HCT116 (cell line): ENCODE measurements at regions not wholly inside any gene's neighbourhood (a gene's known extent, or its start where the extent isn't known, plus 50 kb on each side); places are given as distances from the start of the nearest gene placed in this dataset.

Experiments
- ATAC-seq: fragments of 200-7000 bp; cut with Tn5 transposase; 2 replicates; pipeline ENCODE4 v1.9.1; 2020; ENCODE audit warnings: mild to moderate bottlenecking, moderate library complexity
- BruUV-seq: library from RNA; stranded (reverse); fragments of 400-500 nt; replicated peaks from 2 replicates; lab custom pipeline; 2021; lab: Mats Ljungman, UMichigan
- CTCF ChIA-PET: fragments of 300-600 bp; sonication (Branson Sonifier 250); formaldehyde crosslinking; loops from one replicate; lab custom pipeline; 2021; ENCODE audit warnings: antibody characterized with exemption; lab: Charles Lee
- POLR2A ChIA-PET: fragments of 300-600, 350-600 bp; sonication (Branson Sonifier 250); formaldehyde crosslinking; loops from one replicate; lab custom pipeline; 2021; ENCODE audit warnings: antibody characterized with exemption; lab: Charles Lee
- RAD21 ChIA-PET, 2 experiments: fragments of 300-600 bp; sonication (Branson Sonifier 250); formaldehyde crosslinking; loops; one replicate each; lab custom pipeline; 2023; ENCODE audit warnings: low total read pairs in 2 of 2; ENCODE audit not compliant: uncharacterized antibody in 2 of 2, unreplicated experiment in 2 of 2, low non-redundant PET in 1 of 2; lab: Charles Lee
- DNase-seq: peaks from one replicate; pipeline ENCODE4 v3.0.0-alpha.2; 2010; ENCODE audit warnings: low read depth, low spot score
- H2AFZ ChIP-seq: fragments of 200-600 bp; shearing (Covaris generic), sonication (generic); 2 replicates; pipeline ENCODE4 v1.6.1; 2017; ENCODE audit warnings: low read depth, mixed run types, mixed read lengths, antibody characterized with exemption, low read length; ENCODE audit not compliant: poor library complexity, severe bottlenecking
- H3K27ac ChIP-seq: 2 replicates; pipeline ENCODE4 v1.5.1; 2012; ENCODE audit warnings: low read depth, low read length
- H3K27me3 ChIP-seq: fragments of 200-600 bp; sonication (generic); 2 replicates; pipeline ENCODE4 v1.6.1; 2016; ENCODE audit warnings: mixed run types, low read length, mixed read lengths; ENCODE audit not compliant: insufficient read depth
- H3K36me3 ChIP-seq, 2 experiments: fragments of 200-500 bp in 1 of 2; fragments of 200-600 bp in 1 of 2; sonication (Bioruptor generic) in 1 of 2; sonication (generic) in 1 of 2; 2 replicates each; pipeline versions ENCODE4 v1.5.1 to v1.6.1; 2014 to 2016; ENCODE audit warnings: low read length in 2 of 2, inconsistent platforms in 1 of 2, mixed read lengths in 1 of 2, mixed run types in 1 of 2; ENCODE audit not compliant: insufficient read depth in 2 of 2, control insufficient read depth in 1 of 2
- H3K4me1 ChIP-seq, 2 experiments: fragments of 200-600 bp in 1 of 2; sonication (generic) in 1 of 2; 2 replicates each; pipeline versions ENCODE4 v1.5.1 to v1.6.1; 2012 to 2017; ENCODE audit warnings: low read length in 2 of 2, inconsistent platforms in 1 of 2, mild to moderate bottlenecking in 1 of 2, mixed read lengths in 1 of 2, mixed run types in 1 of 2, moderate library complexity in 1 of 2; ENCODE audit not compliant: insufficient read depth in 2 of 2, control insufficient read depth in 1 of 2
- H3K4me2 ChIP-seq: fragments of 200-600 bp; sonication (generic); 2 replicates; pipeline ENCODE4 v1.6.1; 2017; ENCODE audit warnings: mixed run types, low read length, mixed read lengths
- H3K4me3 ChIP-seq, 2 experiments: fragments of 200-600 bp in 1 of 2; sonication (generic) in 1 of 2; replicated peaks in 1 of 2; 2 replicates each; pipeline ENCODE4 v1.5.1; 2011 to 2016; ENCODE audit warnings: low read length in 2 of 2, control low read depth in 1 of 2, low read depth in 1 of 2, mild to moderate bottlenecking in 1 of 2, mixed read lengths in 1 of 2, mixed run types in 1 of 2
- H3K79me2 ChIP-seq: fragments of 200-600 bp; sonication (generic); 2 replicates; pipeline ENCODE4 v1.6.1; 2017; ENCODE audit warnings: mild to moderate bottlenecking, mixed run types, low read length, moderate library complexity, mixed read lengths; ENCODE audit not compliant: insufficient read depth
- H3K9ac ChIP-seq: fragments of 200-600 bp; sonication (generic); 2 replicates; pipeline ENCODE4 v1.6.1; 2016; ENCODE audit warnings: low read length, mixed read lengths
- H3K9me2 ChIP-seq: fragments of 200-600 bp; sonication (generic), shearing (Covaris generic); 2 replicates; pipeline ENCODE4 v1.6.1; 2017; ENCODE audit warnings: mixed run types, mild to moderate bottlenecking, moderate library complexity; ENCODE audit not compliant: insufficient read depth
- H3K9me3 ChIP-seq, 2 experiments: fragments of 200-500 bp in 1 of 2; fragments of 200-600 bp in 1 of 2; sonication (Bioruptor generic) in 1 of 2; sonication (generic) in 1 of 2; 2 replicates each; pipeline ENCODE4 v1.6.1; 2014 to 2017; ENCODE audit warnings: low read length in 2 of 2, mixed read lengths in 2 of 2, inconsistent platforms in 1 of 2, low read depth in 1 of 2, mild to moderate bottlenecking in 1 of 2, mixed run types in 1 of 2, moderate library complexity in 1 of 2; ENCODE audit not compliant: control insufficient read depth in 1 of 2, insufficient read depth in 1 of 2
- H4K20me1 ChIP-seq: fragments of 200-600 bp; sonication (generic), shearing (Covaris generic); 2 replicates; pipeline ENCODE4 v1.6.1; 2017; ENCODE audit warnings: mixed run types, mild to moderate bottlenecking, moderate library complexity; ENCODE audit not compliant: insufficient read depth
- CBX3 ChIP-seq: IDR thresholded peaks from 2 replicates; pipeline ENCODE4 v1.6.1; 2012; ENCODE audit warnings: low read depth
- EGR1 ChIP-seq: IDR thresholded peaks from 2 replicates; pipeline ENCODE4 v1.6.1; 2012; ENCODE audit warnings: low read depth
- ELF1 ChIP-seq: IDR thresholded peaks from 2 replicates; pipeline ENCODE4 v1.6.1; 2012; ENCODE audit warnings: low read depth, borderline replicate concordance
- EZH2 ChIP-seq: fragments of 200-600 bp; sonication (generic); IDR thresholded peaks from 2 replicates; pipeline ENCODE4 v1.6.1; 2017; ENCODE audit warnings: antibody characterized with exemption, mixed run types
- EZH2phosphoT487 ChIP-seq: fragments of 200-600 bp; IDR thresholded peaks from 2 replicates; pipeline ENCODE4 v1.6.1; 2018; ENCODE audit warnings: antibody characterized with exemption, borderline replicate concordance
- JUND ChIP-seq: IDR thresholded peaks from 2 replicates; pipeline ENCODE4 v1.6.1; 2012
- MAX ChIP-seq: IDR thresholded peaks from 2 replicates; pipeline ENCODE4 v1.6.1; 2012
- POLR2A ChIP-seq: IDR thresholded peaks from 2 replicates; pipeline ENCODE4 v1.7.0; 2011; ENCODE audit warnings: borderline replicate concordance; ENCODE audit not compliant: insufficient read depth, insufficient read length; ENCODE audit errors: extremely low read depth
- POLR2AphosphoS5 ChIP-seq: IDR thresholded peaks from 2 replicates; pipeline ENCODE4 v1.6.1; 2011; ENCODE audit warnings: mild to moderate bottlenecking, low read depth, low read length, moderate library complexity
- RAD21 ChIP-seq: IDR thresholded peaks from 2 replicates; pipeline ENCODE4 v1.6.1; 2012; ENCODE audit warnings: low read depth, mild to moderate bottlenecking
- REST ChIP-seq: IDR thresholded peaks from 2 replicates; pipeline ENCODE4 v1.6.1; 2012; ENCODE audit warnings: low read depth
- SIN3A ChIP-seq: IDR thresholded peaks from 2 replicates; pipeline ENCODE4 v1.6.1; 2012; ENCODE audit warnings: low read depth
- SRF ChIP-seq: IDR thresholded peaks from 2 replicates; pipeline ENCODE4 v1.6.1; 2012; ENCODE audit warnings: low read depth
- TCF7L2 ChIP-seq: IDR thresholded peaks from 2 replicates; pipeline ENCODE4 v1.7.0; 2011; ENCODE audit warnings: borderline replicate concordance, inconsistent platforms; ENCODE audit not compliant: insufficient read depth, insufficient read length; ENCODE audit errors: extremely low read depth
- YY1 ChIP-seq: IDR thresholded peaks from 2 replicates; pipeline ENCODE4 v1.6.1; 2011; ENCODE audit warnings: low read length, low read depth, moderate library complexity, mild to moderate bottlenecking; ENCODE audit not compliant: insufficient replicate concordance; ENCODE audit errors: extremely low read depth
- ZFX ChIP-seq: fragments of 450-650 bp; IDR thresholded peaks from 2 replicates; pipeline ENCODE4 v1.6.1; 2017
- ZNF274 ChIP-seq: fragments of 200-500 bp; sonication (Bioruptor generic); IDR thresholded peaks from 2 replicates; pipeline ENCODE4 v1.6.1; 2014; ENCODE audit warnings: mild to moderate bottlenecking, low read depth, low read length, inconsistent platforms
- intact Hi-C: fragments of 100-400 bp; cut with micrococcal nuclease; formaldehyde crosslinking; loops from 2 replicates; pipeline ENCODE4 v1.10.0; 2022
- TF ChIP-seq, protein P1 (sequence below): IDR thresholded peaks from 2 replicates; pipeline ENCODE4 v1.6.1; 2012

DNA sequence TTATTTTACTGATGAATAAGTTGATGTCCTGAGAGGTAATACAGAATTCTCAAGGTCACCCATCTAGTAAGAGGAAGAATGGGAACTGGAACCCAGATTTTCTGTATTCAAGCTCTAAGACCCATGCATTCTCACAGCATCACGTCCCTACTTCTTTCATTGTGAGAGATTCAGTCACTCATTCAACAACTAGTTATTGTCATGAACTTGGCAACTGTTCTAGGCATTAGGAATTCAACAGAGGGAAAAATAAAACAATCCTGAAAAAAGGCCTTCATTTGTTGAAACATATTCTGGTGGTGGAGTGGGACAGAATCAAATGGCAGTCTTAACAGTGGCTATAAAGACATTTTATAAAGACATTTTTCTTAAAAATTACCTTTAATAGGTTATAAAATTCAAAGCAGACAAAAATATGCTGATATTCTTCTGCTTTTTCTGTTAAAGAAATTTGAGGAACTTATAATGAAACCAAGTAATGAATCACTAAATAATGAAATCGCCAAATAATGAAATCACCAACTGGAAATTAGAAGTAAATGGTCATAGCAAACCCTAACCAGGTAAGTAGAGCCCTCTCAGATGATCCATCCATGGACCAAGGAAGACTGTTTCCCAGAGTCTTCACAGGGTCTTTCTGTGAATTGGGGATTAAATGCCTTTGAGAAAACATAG is 136.5 kb upstream of the DPYD start:
- no TSS peak for BruUV-seq
- ATAC-seq (no peak), DNase-seq (no peak)
- H2AFZ ChIP-seq = no peak overlapping the region
- H3K9ac ChIP-seq = no peak overlapping the region
- TF ChIP-seq ELF1 = no peak
- no peak for TF ChIP-seq EZH2
- TF ChIP-seq, protein P1, sequence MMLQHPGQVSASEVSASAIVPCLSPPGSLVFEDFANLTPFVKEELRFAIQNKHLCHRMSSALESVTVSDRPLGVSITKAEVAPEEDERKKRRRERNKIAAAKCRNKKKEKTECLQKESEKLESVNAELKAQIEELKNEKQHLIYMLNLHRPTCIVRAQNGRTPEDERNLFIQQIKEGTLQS = no peak
- no peak for TF ChIP-seq SRF
- TF ChIP-seq EZH2phosphoT487 = no peak
- TF ChIP-seq ZNF274 = no peak
- TF ChIP-seq TCF7L2 = no peak
- TF ChIP-seq CBX3 = no peak
- H3K36me3 ChIP-seq = no peaks in the 10 kb centered on the region
- POLR2A ChIA-PET = no interaction called here
- no peaks in the 10 kb centered on the region for H3K79me2 ChIP-seq
- H3K27ac ChIP-seq = no peak overlapping the region
- H3K9me3 ChIP-seq = no peaks in the 10 kb centered on the region
- RAD21 ChIA-PET = no interaction called here
- H3K4me1 ChIP-seq = no peaks in the 10 kb centered on the region
- CTCF ChIA-PET = no interaction called here
- H3K4me2 ChIP-seq = no peak overlapping the region
- intact Hi-C loops = loop anchor here (10.0 kb wide), 2 partner anchors 533 to 1823 kb away; no protein-coding TSS in a partner anchor
- no peaks in the 10 kb centered on the region for H3K27me3 ChIP-seq
- H4K20me1 ChIP-seq = no peaks in the 10 kb centered on the region
- H3K4me3 ChIP-seq = no peak overlapping the region
- no peaks in the 10 kb centered on the region for H3K9me2 ChIP-seq

- H3K27ac ChIP-seq = no peak overlapping the region
- DNase-seq (no peak), ATAC-seq (no peak)
- no TSS peak for BruUV-seq
- no peaks in the 10 kb centered on the region for H4K20me1 ChIP-seq
- no peaks in the 10 kb centered on the region for H3K79me2 ChIP-seq
- no peaks in the 10 kb centered on the region for H3K36me3 ChIP-seq
- ChIA-PET CTCF (no interaction called here), POLR2A (no interaction called here), RAD21 (no interaction called here)
- H3K9me3 ChIP-seq = no peaks in the 10 kb centered on the region
- no peaks in the 10 kb centered on the region for H3K27me3 ChIP-seq
- no peaks in the 10 kb centered on the region for H3K4me1 ChIP-seq
- no peak overlapping the region for H3K4me3 ChIP-seq
- H3K4me2 ChIP-seq = no peak overlapping the region
- intact Hi-C loops = loop anchor here (10.0 kb wide), 2 partner anchors 532 to 1822 kb away; no protein-coding TSS in a partner anchor
- H3K9me2 ChIP-seq = no peaks in the 10 kb centered on the region
- H3K9ac ChIP-seq = no peak overlapping the region
- no peak overlapping the region for H2AFZ ChIP-seq
- TF ChIP-seq REST (no peak), RAD21 (no peak), ELF1 (no peak), ZFX (no peak), MAX (no peak), EGR1 (no peak), POLR2A (no peak), SIN3A (no peak), YY1 (no peak), JUND (no peak), EZH2 (no peak), POLR2AphosphoS5 (no peak)
Measured at GRCh38 chr1:98056781-98057180, 135.9 kb upstream of the DPYD start.
